Small intestine (tissue), 7 donors: ENCODE measurements at regions not wholly inside any gene's neighbourhood (a gene's known extent, or its start where the extent isn't known, plus 50 kb on each side); places are given as distances from the start of the nearest gene placed in this dataset.
"Not testable (repeated sequence)": the region's sequence is repeated elsewhere in the genome, so short reads cannot be mapped to it uniquely, and the experiment has no call there.

Experiments
- DNase-seq, 2 donors: peaks; one replicate each; pipeline versions ENCODE4 v3.0.0 to v3.0.0-alpha.2; 2013
- FAIRE-seq: peaks from 2 replicates; lab custom pipeline; 2012; peaks lifted over from hg19 to GRCh38; lab: Jason Lieb, UNC
- H3K27ac ChIP-seq, 3 donors: one replicate each; pipeline ENCODE4 v1.5.1; 2013; ENCODE audit warnings: low read length in 2 of 3, mild to moderate bottlenecking in 2 of 3, control low read depth in 1 of 3, inconsistent platforms in 1 of 3, low read depth in 1 of 3, moderate library complexity in 1 of 3
- H3K27me3 ChIP-seq, 3 donors: one replicate each; pipeline ENCODE4 v1.6.1; 2013; ENCODE audit warnings: low read length in 3 of 3, inconsistent platforms in 1 of 3; ENCODE audit not compliant: control insufficient read depth in 3 of 3, insufficient read depth in 3 of 3
- H3K36me3 ChIP-seq, 3 donors: one replicate each; pipeline ENCODE4 v1.6.1; 2013; ENCODE audit warnings: low read length in 3 of 3, inconsistent platforms in 1 of 3, low read depth in 1 of 3, mild to moderate bottlenecking in 1 of 3, moderate library complexity in 1 of 3; ENCODE audit not compliant: control insufficient read depth in 3 of 3, insufficient read depth in 2 of 3
- H3K4me1 ChIP-seq, 3 donors: one replicate each; pipeline ENCODE4 v1.6.1; 2013; ENCODE audit warnings: low read length in 2 of 3, inconsistent platforms in 1 of 3, low read depth in 1 of 3, mild to moderate bottlenecking in 1 of 3, moderate library complexity in 1 of 3; ENCODE audit not compliant: control insufficient read depth in 3 of 3, insufficient read depth in 2 of 3
- H3K4me3 ChIP-seq, 3 donors: one replicate each; pipeline ENCODE4 v1.5.1; 2013; ENCODE audit warnings: low read length in 3 of 3, control low read depth in 1 of 3, inconsistent platforms in 1 of 3, low read depth in 1 of 3, mild to moderate bottlenecking in 1 of 3, moderate library complexity in 1 of 3
- H3K9me3 ChIP-seq, 2 donors: one replicate each; pipeline ENCODE4 v1.6.1; 2013; ENCODE audit warnings: low read depth in 1 of 2, low read length in 1 of 2; ENCODE audit not compliant: control insufficient read depth in 2 of 2, insufficient read depth in 1 of 2
- WGBS, 3 donors: extraction: QIAGEN DNeasy Blood & Tissue Kit; methylation state at CpG; one replicate each; pipeline ENCODE4 v1.1.7; 2013; 5-methylcytosine and 5-hydroxymethylcytosine counted together
- donor health status: healthy with polysubstance abuse.
- donor health status: control.
- donor health status: control.
- donor health status: Bipolar disorder and iron deficiency.
- donor health status: healthy.

DNA sequence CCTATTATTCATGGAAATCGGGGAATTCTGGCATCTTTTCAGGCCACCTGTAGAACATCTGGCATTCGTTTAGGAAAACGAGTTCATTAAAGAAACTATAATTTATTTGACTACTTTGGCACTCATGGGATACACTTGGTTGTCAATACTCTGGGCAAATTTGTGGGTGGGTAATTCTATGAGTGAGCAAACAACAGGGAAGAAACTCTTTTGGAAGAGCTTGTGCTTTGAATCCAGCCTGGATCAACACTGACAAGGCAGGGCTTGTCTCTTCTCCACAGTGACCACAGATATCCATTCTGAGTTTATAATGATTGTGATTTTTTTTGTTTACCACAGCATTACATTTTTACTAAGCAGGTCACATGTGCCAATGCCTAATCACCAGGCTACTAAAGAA, 394.7 kb downstream of the THBS2 start:
- Histone ChIP-seq H3K4me1 (no peaks in the 10 kb centered on the region), H3K4me3 (no peak overlapping the region), H3K27ac (no peak overlapping the region), H3K9me3 (peaks cover 0 to 2% of the 10 kb centered on the region in 2 donors), H3K36me3 (no peaks in the 10 kb centered on the region), H3K27me3 (no peaks in the 10 kb centered on the region)
- no peak for DNase-seq
- WGBS, 3 donors = 42 to 58% (median 54%) methylated on average over 3 of the region's 3 CpGs
- no peak for FAIRE-seq

- Histone ChIP-seq H3K27me3 (no peaks in the 10 kb centered on the region), H3K36me3 (no peaks in the 10 kb centered on the region), H3K9me3 (peaks cover 0 to 2% of the 10 kb centered on the region in 2 donors), H3K4me3 (no peak overlapping the region), H3K27ac (no peak overlapping the region), H3K4me1 (no peaks in the 10 kb centered on the region)
- FAIRE-seq = no peak
- 70 to 74% (median 72%) methylated on average over 7 of the region's 7 CpGs for WGBS, 3 donors
- DNase-seq = no peak
These were observed 396.7 kb downstream of the THBS2 start for GRCh38 chr6:168856914-168857313.

- no peak for FAIRE-seq
- no peak overlapping the region for H3K4me3 ChIP-seq
- 81 to 92% (median 82%) methylated on average over 12 of the region's 12 CpGs for WGBS, 3 donors
These were observed 401.2 kb downstream of the THBS2 start for GRCh38 chr6:168852376-168852884.

GRCh38 chr6:168851460-168852375, 401.9 kb downstream of the THBS2 start:
- 68 to 74% (median 69%) methylated on average over 11 of the region's 11 CpGs for WGBS, 3 donors
- Histone ChIP-seq H3K27ac (no peak overlapping the region), H3K9me3 (peaks cover 0 to 2% of the 10 kb centered on the region in 2 donors), H3K4me1 (peaks cover 0 to 5% (median 0%) of the 10 kb centered on the region in 3 donors), H3K27me3 (no peaks in the 10 kb centered on the region), H3K36me3 (no peaks in the 10 kb centered on the region), H3K4me3 (no peak overlapping the region)
- DNase-seq (peak; percentile 26 to 39), FAIRE-seq (no peak)

More at GRCh38 chr6:168852376-168852884, 401.2 kb downstream of the THBS2 start:
- Histone ChIP-seq H3K36me3 (no peaks in the 10 kb centered on the region), H3K4me1 (peaks cover 0 to 5% (median 0%) of the 10 kb centered on the region in 3 donors), H3K27ac (no peak overlapping the region), H3K9me3 (peaks cover 0 to 2% of the 10 kb centered on the region in 2 donors), H3K27me3 (no peaks in the 10 kb centered on the region)
- DNase-seq = no peak

GRCh38 chr6:168850027-168850736, 403.5 kb downstream of the THBS2 start:
- not testable (repeated sequence) for H3K27ac ChIP-seq, FAIRE-seq, H3K4me3 ChIP-seq, H3K27me3 ChIP-seq, DNase-seq, H3K36me3 ChIP-seq, H3K9me3 ChIP-seq, H3K4me1 ChIP-seq
- 91 to 92% (median 91%) methylated on average over 19 to 26 of the region's 26 CpGs for WGBS, 3 donors

GRCh38 chr6:168849459-168849858, 404.2 kb downstream of the THBS2 start:
- no peak for FAIRE-seq
- 89 to 95% (median 94%) methylated on average over 8 of the region's 8 CpGs for WGBS, 3 donors
- no peaks in the 10 kb centered on the region for H3K36me3 ChIP-seq
- H3K4me3 ChIP-seq = no peak overlapping the region
- no peak overlapping the region for H3K27ac ChIP-seq
- no peaks in the 10 kb centered on the region for H3K9me3 ChIP-seq
- no peak for DNase-seq
- peaks cover 0 to 5% (median 0%) of the 10 kb centered on the region in 3 donors for H3K4me1 ChIP-seq
- H3K27me3 ChIP-seq = no peaks in the 10 kb centered on the region

GRCh38 chr6:168848797-168849196, 404.8 kb downstream of the THBS2 start:
- WGBS, 3 donors = 58 to 74% (median 69%) methylated on average over 6 of the region's 6 CpGs
- DNase-seq (no peak), FAIRE-seq (no peak)
- peaks cover 0 to 5% (median 0%) of the 10 kb centered on the region in 3 donors for H3K4me1 ChIP-seq
- no peaks in the 10 kb centered on the region for H3K9me3 ChIP-seq
- H3K27me3 ChIP-seq = no peaks in the 10 kb centered on the region
- H3K27ac ChIP-seq = no peak overlapping the region
- H3K4me3 ChIP-seq = no peak overlapping the region
- no peaks in the 10 kb centered on the region for H3K36me3 ChIP-seq

DNA sequence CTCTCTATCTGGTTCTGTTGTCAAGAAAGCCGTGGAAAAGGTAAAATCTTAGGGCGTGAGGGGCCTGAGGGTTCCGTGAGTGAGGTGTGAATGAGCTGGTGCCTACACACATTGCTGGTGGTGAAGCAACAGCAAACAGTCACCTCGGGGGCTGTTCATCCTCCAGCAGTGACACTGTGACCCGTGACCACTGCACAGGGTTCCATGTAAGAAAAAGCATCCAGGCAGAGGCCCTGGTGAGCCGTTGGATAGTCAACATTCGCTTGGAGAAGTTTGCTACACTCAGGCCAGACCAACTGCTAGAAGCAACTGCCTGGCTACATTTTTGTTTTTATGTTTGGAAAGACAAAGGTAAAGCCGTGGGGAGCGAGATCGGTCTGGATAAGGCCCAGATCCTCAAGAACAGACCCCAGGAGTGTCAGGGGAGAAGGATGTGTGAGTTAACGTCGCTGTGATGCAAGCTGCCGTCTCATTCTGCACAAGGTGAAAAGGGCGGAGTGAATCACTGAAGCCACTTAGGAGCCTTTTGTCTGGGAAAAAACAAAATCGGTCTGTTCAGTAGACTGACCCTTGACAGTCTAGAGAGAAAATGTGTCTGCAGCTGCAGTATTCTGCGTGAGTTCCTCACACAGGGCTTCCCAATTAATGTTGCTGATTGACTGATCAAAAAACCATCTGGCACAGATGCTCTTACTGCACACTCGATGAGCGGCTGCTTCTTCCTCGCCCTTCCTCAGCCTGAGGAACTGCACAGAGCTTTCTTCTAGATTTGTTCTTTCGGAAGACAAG, 404.0 kb downstream of the SMOC2 start:
- no peak for FAIRE-seq

More for the DNA sequence above, 404.0 kb downstream of the SMOC2 start:
- Histone ChIP-seq H3K36me3 (no peaks in the 10 kb centered on the region), H3K27ac (no peak overlapping the region), H3K4me1 (no peaks in the 10 kb centered on the region), H3K9me3 (no peaks in the 10 kb centered on the region), H3K27me3 (no peaks in the 10 kb centered on the region), H3K4me3 (no peak overlapping the region)
- no peak for DNase-seq
- 80 to 84% (median 82%) methylated on average over 20 of the region's 20 CpGs for WGBS, 3 donors
